GM06990 (cell line): ENCODE measurements at regions not wholly inside any gene's neighbourhood (a gene's known extent, or its start where the extent isn't known, plus 50 kb on each side); places are given as distances from the start of the nearest gene placed in this dataset.
"Not testable (repeated sequence)": the region's sequence is repeated elsewhere in the genome, so short reads cannot be mapped to it uniquely, and the experiment has no call there.

Experiments
- DNase-seq: peaks from one replicate; pipeline ENCODE4 v3.0.0-alpha.2; 2011; ENCODE audit not compliant: insufficient read length; ENCODE audit errors: extremely low read depth
- H3K27me3 ChIP-seq: replicated peaks from 2 replicates; pipeline ENCODE4 v1.6.0; 2011; ENCODE audit warnings: low read length; ENCODE audit not compliant: control insufficient read depth, insufficient read depth
- H3K36me3 ChIP-seq: 2 replicates; pipeline ENCODE4 v1.5.1; 2011; ENCODE audit warnings: low read length; ENCODE audit not compliant: control insufficient read depth, insufficient read depth
- H3K4me3 ChIP-seq: replicated peaks from 2 replicates; pipeline ENCODE4 v1.5.1; 2011; ENCODE audit warnings: low read depth, mild to moderate bottlenecking, control low read depth, low read length
- CTCF ChIP-seq: IDR thresholded peaks from 2 replicates; pipeline ENCODE4 v1.5.1; 2011; ENCODE audit warnings: low read length, control low read depth, mild to moderate bottlenecking, inconsistent platforms; ENCODE audit not compliant: insufficient read depth, poor library complexity, severe bottlenecking

DNA sequence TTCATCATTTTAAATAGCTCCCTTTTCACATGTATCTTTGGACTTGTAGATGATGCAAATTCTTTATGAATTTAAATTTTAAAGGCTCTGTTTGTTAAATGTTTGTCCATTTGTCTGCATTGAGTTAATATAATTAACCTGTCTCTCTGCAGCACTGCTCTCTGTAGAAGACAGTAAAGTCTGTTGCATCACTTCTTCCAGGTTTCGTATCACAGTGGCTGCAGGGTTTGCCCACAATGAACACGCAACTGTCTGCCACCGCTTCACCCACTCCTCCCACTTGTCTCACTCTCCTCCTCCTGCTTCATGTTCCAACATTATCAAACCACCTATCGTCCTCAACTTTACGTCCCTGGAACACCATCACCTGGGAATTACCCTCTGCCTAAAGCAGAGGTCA is 231.3 kb upstream of the SLC30A5 start:
- DNase-seq, result no peak
- H3K4me3 ChIP-seq, result no peak overlapping the region
- no peak for TF ChIP-seq CTCF
- H3K27me3 ChIP-seq, result no peaks in the 10 kb centered on the region
- no peaks in the 10 kb centered on the region for H3K36me3 ChIP-seq

GRCh38 chr5:68865192-68865591 is 228.6 kb upstream of the SLC30A5 start:
- H3K4me3 ChIP-seq, H3K27me3 ChIP-seq, H3K36me3 ChIP-seq, DNase-seq: not testable (repeated sequence)

DNA sequence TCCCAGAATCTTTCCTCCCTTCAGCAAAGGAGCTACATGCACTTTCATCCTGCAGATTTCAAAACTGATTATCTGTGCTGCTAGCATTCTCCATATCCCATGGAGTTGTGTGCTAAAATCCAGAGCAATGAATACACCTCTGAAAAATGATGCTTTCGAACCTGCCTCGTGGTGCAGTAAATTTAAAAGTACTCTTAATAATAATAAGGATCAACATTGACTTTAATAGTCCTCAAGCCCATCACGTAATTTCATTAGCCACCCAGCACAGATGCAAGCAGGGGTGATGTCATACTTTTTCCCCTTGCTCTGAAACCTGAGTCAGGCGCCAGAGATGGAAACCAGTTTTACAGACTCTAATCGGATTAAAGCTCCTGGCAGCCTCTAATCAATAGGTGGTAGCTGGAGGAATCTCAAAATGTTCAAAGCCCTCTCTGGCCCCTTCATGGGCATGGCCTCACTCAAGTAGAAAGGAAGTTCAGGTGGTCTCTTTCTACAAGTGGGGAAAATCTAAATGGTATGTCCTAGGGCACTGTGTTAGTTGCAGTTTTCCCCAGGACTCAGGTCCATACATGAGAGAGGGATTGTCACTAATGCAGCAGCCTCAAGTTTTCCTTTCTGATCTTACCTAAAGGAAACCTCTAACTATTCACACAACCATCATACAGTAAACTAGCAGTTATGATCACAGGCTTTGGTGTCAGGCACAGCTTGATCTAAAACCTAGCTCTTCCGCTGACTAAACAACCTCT is 221.6 kb upstream of the SLC30A5 start:
- Histone ChIP-seq H3K4me3 (no peak overlapping the region), H3K27me3 (no peaks in the 10 kb centered on the region), H3K36me3 (no peaks in the 10 kb centered on the region)
- no peak for TF ChIP-seq CTCF
- no peak for DNase-seq

- Histone ChIP-seq H3K4me3 (no peak overlapping the region), H3K36me3 (no peaks in the 10 kb centered on the region), H3K27me3 (no peaks in the 10 kb centered on the region)
- DNase-seq, result no peak
- TF ChIP-seq CTCF, result no peak
These were observed 220.6 kb upstream of the SLC30A5 start for GRCh38 chr5:68873198-68873597.

- no peaks in the 10 kb centered on the region for H3K27me3 ChIP-seq
- TF ChIP-seq CTCF, result no peak
- no peak overlapping the region for H3K4me3 ChIP-seq
- DNase-seq, result no peak
- H3K36me3 ChIP-seq, result no peaks in the 10 kb centered on the region
These were observed 218.5 kb upstream of the SLC30A5 start for GRCh38 chr5:68875351-68875750.

GRCh38 chr5:68883436-68883835 is 210.4 kb upstream of the SLC30A5 start:
- Histone ChIP-seq H3K27me3 (no peaks in the 10 kb centered on the region), H3K4me3 (no peak overlapping the region), H3K36me3 (no peaks in the 10 kb centered on the region)
- no peak for TF ChIP-seq CTCF
- no peak for DNase-seq
